ENCODE measurements at regions not wholly inside any gene's neighbourhood (a gene's known extent, or its start where the extent isn't known, plus 50 kb on each side); places are given as distances from the start of the nearest gene placed in this dataset.
A peak's percentile ranks its signal among the peaks of the same experiment; 100 is the strongest.

- no peaks in the 10 kb centered on the region for H3K9me3 ChIP-seq
- no peaks in the 10 kb centered on the region for H3K36me3 ChIP-seq
- H3K4me1 ChIP-seq, result no peaks in the 10 kb centered on the region
- no peak for TF ChIP-seq CTCF (IDR thresholded peaks at IDR 0.05)
- H3K27ac ChIP-seq, result no peak overlapping the region
- H3K27me3 ChIP-seq, result no peaks in the 10 kb centered on the region
- intact Hi-C loops (cut with DNase I; ENCODE audit: low total_unique reads), result no loop called here
- peak; percentile 81 to 86 for DNase-seq
- H3K4me3 ChIP-seq, result no peak overlapping the region
Observed at GRCh38 chr5:35319333-35320002, 89.2 kb upstream of the PRLR start.

DNA sequence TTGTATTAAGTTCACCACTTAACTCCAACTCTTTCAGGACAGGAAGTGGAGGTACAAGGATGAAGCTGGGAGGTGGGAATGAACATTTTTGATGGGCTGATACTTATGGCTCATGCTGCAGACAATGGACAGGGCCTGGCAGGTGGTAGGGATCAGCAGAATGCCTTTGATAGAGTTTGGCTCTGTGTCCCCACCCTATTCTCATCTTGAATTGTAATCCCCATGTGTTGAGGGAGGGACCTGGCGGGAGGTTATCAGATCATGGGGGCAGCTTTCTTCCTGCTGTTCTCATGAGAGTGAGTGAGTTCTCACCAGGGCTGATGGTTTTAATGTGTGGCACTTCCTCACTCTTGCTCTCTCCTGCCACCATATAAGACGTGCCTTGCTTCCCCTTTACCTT, 87.3 kb upstream of the PRLR start:
- no peak overlapping the region for H3K27ac ChIP-seq
- no peaks in the 10 kb centered on the region for H3K4me1 ChIP-seq
- H3K27me3 ChIP-seq, result no peaks in the 10 kb centered on the region
- DNase-seq, result no peak
- H3K36me3 ChIP-seq, result no peaks in the 10 kb centered on the region
- intact Hi-C loops (cut with DNase I; ENCODE audit: low total_unique reads), result no loop called here
- H3K9me3 ChIP-seq, result no peaks in the 10 kb centered on the region
- TF ChIP-seq CTCF (IDR thresholded peaks at IDR 0.05), result no peak
- no peak overlapping the region for H3K4me3 ChIP-seq

DNA sequence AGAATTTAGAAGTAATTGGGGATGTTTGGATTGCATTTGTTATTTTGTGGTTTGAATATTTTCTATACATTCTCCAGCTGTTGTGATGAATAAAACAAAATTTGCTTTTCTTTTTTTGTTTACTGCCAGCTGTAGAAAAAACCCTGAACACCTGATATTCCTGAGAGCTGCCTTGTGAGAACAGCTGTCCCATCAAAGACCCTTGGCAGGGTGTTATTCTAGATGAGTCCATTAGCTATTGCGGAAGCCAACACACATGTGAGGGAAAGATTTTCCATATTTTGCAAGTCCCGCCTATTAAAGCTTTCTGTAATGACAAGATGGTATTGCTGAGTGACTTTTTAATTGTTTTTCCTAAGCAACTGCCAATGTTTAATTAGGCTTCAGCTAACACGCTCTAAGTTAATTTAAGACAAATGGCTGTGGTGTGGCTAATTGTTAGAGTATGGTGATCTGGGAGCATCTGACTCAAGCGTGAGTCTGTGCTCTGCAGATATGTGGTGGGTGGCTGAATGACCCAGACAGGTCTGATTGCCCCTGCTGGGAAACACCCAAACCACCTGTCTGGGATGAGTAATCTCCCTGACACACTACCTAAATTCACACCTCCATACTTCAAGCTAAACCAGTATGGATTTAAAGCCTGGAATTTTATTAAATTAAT, 86.5 kb upstream of the PRLR start:
- H3K4me3 ChIP-seq, result no peak overlapping the region
- intact Hi-C loops (cut with DNase I; ENCODE audit: low total_unique reads), result no loop called here
- no peaks in the 10 kb centered on the region for H3K9me3 ChIP-seq
- no peaks in the 10 kb centered on the region for H3K27me3 ChIP-seq
- no peak overlapping the region for H3K27ac ChIP-seq
- H3K4me1 ChIP-seq, result no peaks in the 10 kb centered on the region
- no peak for DNase-seq
- H3K36me3 ChIP-seq, result no peaks in the 10 kb centered on the region
- no peak for TF ChIP-seq CTCF (IDR thresholded peaks at IDR 0.05)

GRCh38 chr5:35313291-35313690, 83.0 kb upstream of the PRLR start:
- intact Hi-C loops (cut with DNase I; ENCODE audit: low total_unique reads), result no loop called here
- no peak for DNase-seq
- no peak for TF ChIP-seq CTCF (IDR thresholded peaks at IDR 0.05)
- H3K36me3 ChIP-seq, result no peaks in the 10 kb centered on the region
- no peaks in the 10 kb centered on the region for H3K27me3 ChIP-seq
- H3K27ac ChIP-seq, result no peak overlapping the region
- no peaks in the 10 kb centered on the region for H3K4me1 ChIP-seq
- H3K9me3 ChIP-seq, result no peaks in the 10 kb centered on the region
- H3K4me3 ChIP-seq, result no peak overlapping the region

DNA sequence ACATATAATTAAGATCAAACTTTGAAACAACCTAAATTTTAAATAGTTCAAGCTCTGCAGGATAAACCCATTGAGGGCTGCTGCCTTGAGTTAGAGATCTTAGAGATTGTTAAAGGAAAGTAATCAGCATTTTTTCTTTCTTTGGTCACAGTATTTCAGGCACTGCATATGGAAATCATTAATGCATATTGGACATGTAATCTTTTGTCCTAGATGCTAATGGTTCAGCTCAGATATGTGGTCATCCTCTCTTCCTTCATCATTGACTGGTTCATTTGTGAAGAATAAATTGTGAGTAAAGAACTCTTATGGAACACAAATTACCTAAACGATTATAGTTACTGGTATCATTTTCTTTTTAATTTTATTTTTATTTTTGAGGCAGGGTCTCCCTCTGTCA, 82.0 kb upstream of the PRLR start:
- no peak overlapping the region for H3K4me3 ChIP-seq
- H3K9me3 ChIP-seq, result no peaks in the 10 kb centered on the region
- no peak for DNase-seq
- H3K27ac ChIP-seq, result no peak overlapping the region
- H3K36me3 ChIP-seq, result no peaks in the 10 kb centered on the region
- no peak for TF ChIP-seq CTCF (IDR thresholded peaks at IDR 0.05)
- H3K27me3 ChIP-seq, result no peaks in the 10 kb centered on the region
- H3K4me1 ChIP-seq, result no peaks in the 10 kb centered on the region
- intact Hi-C loops (cut with DNase I; ENCODE audit: low total_unique reads), result no loop called here
